Progenitor cell of endocrine pancreas (in vitro differentiated cells): ENCODE measurements at regions not wholly inside any gene's neighbourhood (a gene's known extent, or its start where the extent isn't known, plus 50 kb on each side); places are given as distances from the start of the nearest gene placed in this dataset.

ENCODE experiments used
- DNase-seq: peaks from one replicate; pipeline ENCODE4 v3.0.0; 2021; ENCODE audit warnings: low spot score; ENCODE audit not compliant: unreplicated experiment
- H3K27ac Mint-ChIP-seq: 2 replicates; pipeline ENCODE4 v1.8.0; 2021; ENCODE audit warnings: mild to moderate bottlenecking, moderate library complexity, mixed read lengths
- H3K27me3 Mint-ChIP-seq: 2 replicates; pipeline ENCODE4 v1.8.0; 2021; ENCODE audit warnings: mixed read lengths
- H3K36me3 Mint-ChIP-seq: 2 replicates; pipeline ENCODE4 v1.8.0; 2022; ENCODE audit warnings: mixed read lengths; ENCODE audit not compliant: insufficient read depth
- H3K4me1 Mint-ChIP-seq: 2 replicates; pipeline ENCODE4 v1.8.0; 2021; ENCODE audit warnings: low read depth, mixed read lengths
- H3K4me3 Mint-ChIP-seq: 2 replicates; pipeline ENCODE4 v1.8.0; 2021; ENCODE audit warnings: low read depth, mild to moderate bottlenecking, moderate library complexity, mixed read lengths
- H3K9me3 Mint-ChIP-seq: 2 replicates; pipeline ENCODE4 v1.8.0; 2021; ENCODE audit warnings: low read depth, mixed read lengths
- CTCF ChIP-seq: fragments of 200-600 bp; sonication (generic); IDR thresholded peaks from one replicate; pipeline ENCODE4 v1.5.0; 2021; ENCODE audit warnings: antibody characterized with exemption, mild to moderate bottlenecking; ENCODE audit not compliant: unreplicated experiment

- no peak for TF ChIP-seq CTCF
- Mint-ChIP-seq H3K4me1 (peaks cover 14% of the 10 kb centered on the region), H3K27me3 (no peaks in the 10 kb centered on the region), H3K27ac (no peak overlapping the region), H3K9me3 (no peaks in the 10 kb centered on the region), H3K36me3 (no peaks in the 10 kb centered on the region), H3K4me3 (no peak overlapping the region)
- no peak for DNase-seq
Measured at GRCh38 chr12:77590306-77590705, 240.4 kb upstream of the NAV3 start.

GRCh38 chr12:77584860-77585259, 245.8 kb upstream of the NAV3 start:
- H3K36me3 Mint-ChIP-seq: no peaks in the 10 kb centered on the region
- no peak for DNase-seq
- H3K9me3 Mint-ChIP-seq: no peaks in the 10 kb centered on the region
- TF ChIP-seq CTCF: no peak
- no peak overlapping the region for H3K4me3 Mint-ChIP-seq
- no peak overlapping the region for H3K27ac Mint-ChIP-seq
- no peaks in the 10 kb centered on the region for H3K27me3 Mint-ChIP-seq
- H3K4me1 Mint-ChIP-seq: no peaks in the 10 kb centered on the region

- no peak for TF ChIP-seq CTCF
- H3K4me3 Mint-ChIP-seq: no peak overlapping the region
- H3K27me3 Mint-ChIP-seq: no peaks in the 10 kb centered on the region
- no peak for DNase-seq
- H3K9me3 Mint-ChIP-seq: no peaks in the 10 kb centered on the region
- H3K27ac Mint-ChIP-seq: no peak overlapping the region
- no peaks in the 10 kb centered on the region for H3K36me3 Mint-ChIP-seq
- H3K4me1 Mint-ChIP-seq: no peaks in the 10 kb centered on the region
Measured at GRCh38 chr12:77578466-77579220, 252.1 kb upstream of the NAV3 start.

GRCh38 chr12:77577791-77578190, 252.9 kb upstream of the NAV3 start:
- no peaks in the 10 kb centered on the region for H3K9me3 Mint-ChIP-seq
- no peak overlapping the region for H3K27ac Mint-ChIP-seq

GRCh38 chr12:77575376-77575919, 255.2 kb upstream of the NAV3 start:
- no peak for DNase-seq
- TF ChIP-seq CTCF: no peak
- Mint-ChIP-seq H3K4me3 (no peak overlapping the region), H3K4me1 (peaks cover 1% of the 10 kb centered on the region), H3K9me3 (no peaks in the 10 kb centered on the region), H3K27ac (no peak overlapping the region), H3K27me3 (no peaks in the 10 kb centered on the region), H3K36me3 (no peaks in the 10 kb centered on the region)

More at GRCh38 chr12:77577791-77578190, 252.9 kb upstream of the NAV3 start:
- no peaks in the 10 kb centered on the region for H3K4me1 Mint-ChIP-seq
- no peaks in the 10 kb centered on the region for H3K27me3 Mint-ChIP-seq
- no peak for DNase-seq
- no peak for TF ChIP-seq CTCF
- H3K4me3 Mint-ChIP-seq: no peak overlapping the region
- H3K36me3 Mint-ChIP-seq: no peaks in the 10 kb centered on the region
